CD4-positive, alpha-beta memory T cell (primary cell): ENCODE measurements at regions not wholly inside any gene's neighbourhood (a gene's known extent, or its start where the extent isn't known, plus 50 kb on each side); places are given as distances from the start of the nearest gene placed in this dataset.
"Not testable (repeated sequence)": the region's sequence is repeated elsewhere in the genome, so short reads cannot be mapped to it uniquely, and the experiment has no call there.

Source experiments
- CTCF ChIA-PET: fragments of 350-600 bp; sonication (Branson Sonifier 250); formaldehyde crosslinking; loops from one replicate; lab custom pipeline; 2021; ENCODE audit warnings: inconsistent platforms; ENCODE audit not compliant: partially characterized antibody; lab: Charles Lee
- POLR2A ChIA-PET: fragments of 350-600 bp; sonication (Branson Sonifier 250); formaldehyde crosslinking; loops from one replicate; lab custom pipeline; 2021; ENCODE audit not compliant: partially characterized antibody; lab: Charles Lee
- DNase-seq, 5 donors: peaks; one replicate each; pipeline versions ENCODE4 v3.0.0 to v3.0.0-alpha.2; 2020 to 2022; ENCODE audit warnings: mixed read lengths in 1 of 5
- H3K27ac ChIP-seq: one replicate; pipeline ENCODE4 v1.7.0; 2013; ENCODE audit warnings: low read depth, low read length
- H3K27me3 ChIP-seq: 2 replicates; pipeline ENCODE4 v1.7.0; 2013; ENCODE audit warnings: mild to moderate bottlenecking, low read length, moderate library complexity; ENCODE audit not compliant: insufficient read depth
- H3K36me3 ChIP-seq: 2 replicates; pipeline ENCODE4 v1.7.0; 2013; ENCODE audit warnings: mild to moderate bottlenecking, low read length, moderate library complexity; ENCODE audit not compliant: insufficient read depth
- H3K4me1 ChIP-seq: 2 replicates; pipeline ENCODE4 v1.7.0; 2013; ENCODE audit warnings: mild to moderate bottlenecking, low read length, moderate library complexity; ENCODE audit not compliant: insufficient read depth
- H3K4me3 ChIP-seq, 2 donors: one replicate each; pipeline ENCODE4 v1.7.0; 2013; ENCODE audit warnings: low read length in 2 of 2, mild to moderate bottlenecking in 1 of 2
- H3K9me3 ChIP-seq, 2 donors: one replicate each; pipeline ENCODE4 v1.7.0; 2013; ENCODE audit warnings: low read length in 2 of 2, control low read depth in 1 of 2; ENCODE audit not compliant: control insufficient read depth in 1 of 2
- H3K27ac Mint-ChIP-seq, 7 donors: one replicate each; pipeline ENCODE4 v1.8.0; 2020 to 2021; ENCODE audit warnings: mixed read lengths in 7 of 7, mild to moderate bottlenecking in 6 of 7, inconsistent platforms in 3 of 7, moderate library complexity in 3 of 7
- H3K27me3 Mint-ChIP-seq, 2 donors: one replicate each; pipeline ENCODE4 v1.8.0; 2020 to 2021; ENCODE audit warnings: mixed read lengths in 2 of 2
- H3K36me3 Mint-ChIP-seq, 2 donors: one replicate each; pipeline ENCODE4 v1.8.0; 2020 to 2021; ENCODE audit warnings: mixed read lengths in 2 of 2, inconsistent platforms in 1 of 2, mild to moderate bottlenecking in 1 of 2
- H3K4me1 Mint-ChIP-seq, 4 donors: one replicate each; pipeline ENCODE4 v1.8.0; 2020 to 2021; ENCODE audit warnings: mixed read lengths in 4 of 4, mild to moderate bottlenecking in 1 of 4
- H3K4me3 Mint-ChIP-seq, 8 donors: one replicate each; pipeline ENCODE4 v1.8.0; 2020 to 2021; ENCODE audit warnings: mixed read lengths in 8 of 8, mild to moderate bottlenecking in 7 of 8, moderate library complexity in 6 of 8, inconsistent platforms in 3 of 8
- H3K9me3 Mint-ChIP-seq, 8 donors: one replicate each; pipeline ENCODE4 v1.8.0; 2020 to 2021; ENCODE audit warnings: mixed read lengths in 8 of 8, mild to moderate bottlenecking in 5 of 8, inconsistent platforms in 3 of 8, moderate library complexity in 1 of 8
- intact Hi-C: fragments of 100-400 bp; cut with micrococcal nuclease; formaldehyde crosslinking; loops from one replicate; pipeline ENCODE4 v1.15.1; 2023

DNA sequence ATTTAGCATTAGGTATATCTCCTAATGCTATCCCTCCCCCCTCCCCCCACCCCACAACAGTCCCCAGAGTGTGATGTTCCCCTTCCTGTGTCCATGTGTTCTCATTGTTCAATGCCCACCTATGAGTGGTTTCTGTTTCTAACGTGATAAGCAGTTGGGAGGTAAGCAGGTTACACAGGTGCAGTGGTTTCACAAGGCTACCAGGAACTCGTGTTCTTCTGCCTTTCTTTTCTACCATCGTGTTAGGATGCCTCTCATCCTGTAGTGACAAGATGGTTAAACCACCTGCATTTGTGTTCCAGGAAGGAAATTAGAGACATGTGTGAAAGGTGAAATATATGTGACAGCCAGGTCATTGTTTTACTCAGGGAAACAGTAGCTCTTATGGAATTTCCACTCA, 476.5 kb upstream of the DDX18 start:
- H3K4me1 Mint-ChIP-seq, DNase-seq, H3K4me1 ChIP-seq, H3K36me3 ChIP-seq, H3K27me3 Mint-ChIP-seq, H3K9me3 ChIP-seq, H3K27me3 ChIP-seq, H3K4me3 ChIP-seq, H3K4me3 Mint-ChIP-seq, CTCF ChIA-PET, intact Hi-C loops, H3K36me3 Mint-ChIP-seq, H3K27ac ChIP-seq, H3K27ac Mint-ChIP-seq, POLR2A ChIA-PET: not testable (repeated sequence)
- peaks cover 3 to 14% (median 7%) of the 10 kb centered on the region in 8 donors for H3K9me3 Mint-ChIP-seq

DNA sequence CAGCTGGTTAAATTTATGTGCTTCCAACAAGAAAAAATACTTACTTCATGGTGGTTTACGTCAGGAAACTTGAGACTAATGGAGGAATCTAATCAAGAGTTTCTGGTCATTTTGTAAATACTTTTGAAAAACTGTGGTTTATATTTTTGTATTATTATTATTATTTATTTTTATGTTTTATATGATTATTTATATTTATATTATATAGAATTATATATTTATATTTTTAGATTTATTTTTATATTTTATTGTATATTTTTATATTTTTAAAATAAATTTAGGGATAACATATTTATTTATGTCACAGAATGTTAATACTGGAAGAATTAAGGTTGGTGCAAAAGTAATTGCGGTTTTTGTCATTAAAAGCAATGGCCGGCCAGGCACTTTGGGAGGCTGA, 474.5 kb upstream of the DDX18 start:
- peaks cover 3 to 14% (median 7%) of the 10 kb centered on the region in 8 donors for H3K9me3 Mint-ChIP-seq
- Histone ChIP-seq H3K9me3 (no peaks in the 10 kb centered on the region), H3K4me3 (no peak overlapping the region), H3K27me3 (no peaks in the 10 kb centered on the region), H3K4me1 (no peaks in the 10 kb centered on the region), H3K27ac (no peak overlapping the region), H3K36me3 (no peaks in the 10 kb centered on the region)
- H3K27me3 Mint-ChIP-seq: no peaks in the 10 kb centered on the region
- no peak overlapping the region for H3K27ac Mint-ChIP-seq
- DNase-seq: no peak
- no peaks in the 10 kb centered on the region for H3K36me3 Mint-ChIP-seq
- ChIA-PET CTCF (no interaction called here), POLR2A (no interaction called here)
- H3K4me1 Mint-ChIP-seq: no peaks in the 10 kb centered on the region
- intact Hi-C loops: no loop called here
- no peak overlapping the region for H3K4me3 Mint-ChIP-seq

DNA sequence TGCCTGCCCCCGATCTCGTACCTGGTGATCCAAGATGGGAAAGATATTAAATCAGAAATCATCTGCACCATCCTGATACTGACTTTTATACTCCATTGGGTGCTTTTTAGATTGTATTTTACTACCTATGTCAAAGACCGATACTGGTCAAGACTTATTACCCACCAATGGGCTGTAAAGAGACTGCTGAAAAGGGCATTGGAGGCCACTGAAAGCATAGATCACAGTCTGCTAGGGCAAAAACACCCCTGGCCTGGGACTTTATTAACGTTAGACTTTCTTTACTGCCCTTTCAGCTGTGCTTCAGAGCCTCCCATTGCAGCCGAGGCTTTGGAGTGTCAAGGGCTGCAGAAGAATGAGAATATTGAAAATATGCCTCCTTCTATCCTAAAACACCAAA, 472.8 kb upstream of the DDX18 start:
- no peaks in the 10 kb centered on the region for H3K9me3 ChIP-seq
- Mint-ChIP-seq H3K4me1 (no peaks in the 10 kb centered on the region), H3K4me3 (no peak overlapping the region), H3K27ac (no peak overlapping the region), H3K9me3 (peaks cover 3 to 14% (median 6%) of the 10 kb centered on the region in 8 donors), H3K36me3 (no peaks in the 10 kb centered on the region), H3K27me3 (no peaks in the 10 kb centered on the region)
- ChIA-PET POLR2A (no interaction called here), CTCF (no interaction called here)
- DNase-seq: no peak
- no peak overlapping the region for H3K4me3 ChIP-seq
- intact Hi-C loops: no loop called here
- no peaks in the 10 kb centered on the region for H3K36me3 ChIP-seq
- no peak overlapping the region for H3K27ac ChIP-seq
- H3K4me1 ChIP-seq: no peaks in the 10 kb centered on the region
- no peaks in the 10 kb centered on the region for H3K27me3 ChIP-seq

DNA sequence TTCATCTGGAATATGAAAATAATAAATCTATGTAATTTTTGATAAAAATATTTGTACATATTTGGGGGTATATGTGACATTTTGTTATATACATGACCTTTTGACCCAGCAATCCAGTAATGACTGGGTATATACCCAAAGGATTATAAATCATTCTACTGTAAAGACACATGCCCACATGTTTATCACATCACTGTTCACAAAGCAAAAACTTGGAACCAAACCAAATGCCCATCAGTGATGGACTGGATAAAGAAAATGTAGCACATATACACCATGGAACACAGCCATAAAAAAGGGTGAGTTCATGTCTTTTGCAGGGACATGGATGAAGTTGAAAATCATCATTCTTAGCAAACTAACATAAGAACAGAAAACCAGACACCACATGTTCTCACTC, 472.1 kb upstream of the DDX18 start:
- Histone ChIP-seq H3K27ac (no peak overlapping the region), H3K36me3 (no peaks in the 10 kb centered on the region), H3K4me3 (no peak overlapping the region), H3K27me3 (no peaks in the 10 kb centered on the region), H3K9me3 (no peaks in the 10 kb centered on the region), H3K4me1 (no peaks in the 10 kb centered on the region)
- Mint-ChIP-seq H3K9me3 (peaks cover 0 to 14% (median 4%) of the 10 kb centered on the region in 8 donors), H3K36me3 (no peaks in the 10 kb centered on the region), H3K4me3 (no peak overlapping the region), H3K4me1 (no peaks in the 10 kb centered on the region), H3K27me3 (no peaks in the 10 kb centered on the region), H3K27ac (no peak overlapping the region)
- ChIA-PET POLR2A (no interaction called here), CTCF (no interaction called here)
- intact Hi-C loops: no loop called here
- DNase-seq: no peak

DNA sequence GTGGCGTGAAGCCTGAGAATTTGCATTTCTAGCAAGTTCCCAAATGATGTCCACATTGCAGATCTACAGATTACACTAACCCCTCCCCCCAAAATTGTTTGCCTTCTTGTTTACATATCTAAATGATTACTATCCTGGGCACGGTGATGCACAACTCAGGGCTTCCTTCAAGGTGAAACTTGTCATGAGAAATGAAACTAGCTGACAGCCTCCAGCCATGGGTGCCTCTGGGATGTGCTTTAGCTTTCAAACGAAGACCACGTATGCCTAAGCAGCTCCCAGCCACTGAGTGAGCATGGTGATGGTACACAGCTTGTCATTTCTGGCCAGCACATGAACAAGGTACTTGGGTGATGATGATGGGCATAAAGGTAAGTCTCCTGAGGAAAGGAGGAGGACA, 464.8 kb upstream of the DDX18 start:
- peaks cover 2 to 13% (median 10%) of the 10 kb centered on the region in 8 donors for H3K9me3 Mint-ChIP-seq
- H3K27ac Mint-ChIP-seq: no peak overlapping the region
- H3K4me3 Mint-ChIP-seq: no peak overlapping the region
- Histone ChIP-seq H3K4me1 (no peaks in the 10 kb centered on the region), H3K36me3 (no peaks in the 10 kb centered on the region), H3K9me3 (no peaks in the 10 kb centered on the region), H3K27me3 (no peaks in the 10 kb centered on the region), H3K4me3 (no peak overlapping the region), H3K27ac (no peak overlapping the region)
- no peak for DNase-seq
- H3K36me3 Mint-ChIP-seq: no peaks in the 10 kb centered on the region
- intact Hi-C loops: no loop called here
- ChIA-PET CTCF (no interaction called here), POLR2A (no interaction called here)
- H3K4me1 Mint-ChIP-seq: no peaks in the 10 kb centered on the region
- no peaks in the 10 kb centered on the region for H3K27me3 Mint-ChIP-seq

DNA sequence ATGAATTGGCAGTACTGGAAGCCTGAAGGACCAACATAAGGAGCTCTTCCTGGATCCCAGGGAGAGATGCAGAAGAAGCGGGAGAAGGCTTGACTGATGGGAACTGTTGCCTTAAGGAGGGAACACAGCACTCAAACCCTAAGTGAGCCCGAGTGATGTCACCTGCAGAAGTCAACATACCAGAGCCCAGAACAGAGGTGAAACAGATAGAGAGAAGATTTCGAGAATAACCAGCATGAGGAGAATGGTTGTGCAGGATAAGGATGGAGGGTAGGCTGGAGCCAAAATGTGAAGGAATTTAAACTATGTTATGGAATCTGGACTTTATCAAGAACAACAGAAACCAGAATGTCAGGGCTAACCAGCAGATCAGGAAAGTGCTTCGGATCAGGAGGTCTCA, 463.1 kb upstream of the DDX18 start:
- Mint-ChIP-seq H3K36me3 (no peaks in the 10 kb centered on the region), H3K27me3 (no peaks in the 10 kb centered on the region), H3K4me3 (no peak overlapping the region), H3K27ac (no peak overlapping the region), H3K9me3 (peaks cover 2 to 16% (median 10%) of the 10 kb centered on the region in 8 donors), H3K4me1 (no peaks in the 10 kb centered on the region)
- Histone ChIP-seq H3K36me3 (no peaks in the 10 kb centered on the region), H3K9me3 (no peaks in the 10 kb centered on the region), H3K4me1 (no peaks in the 10 kb centered on the region), H3K27me3 (no peaks in the 10 kb centered on the region), H3K4me3 (no peak overlapping the region), H3K27ac (no peak overlapping the region)
- CTCF ChIA-PET: no interaction called here
- no peak for DNase-seq
- intact Hi-C loops: no loop called here
- POLR2A ChIA-PET: no interaction called here

- no peaks in the 10 kb centered on the region for H3K27me3 ChIP-seq
- Mint-ChIP-seq H3K4me1 (no peaks in the 10 kb centered on the region), H3K36me3 (no peaks in the 10 kb centered on the region), H3K27me3 (no peaks in the 10 kb centered on the region), H3K9me3 (peaks cover 0 to 24% (median 6%) of the 10 kb centered on the region in 8 donors), H3K27ac (no peak overlapping the region), H3K4me3 (no peak overlapping the region)
- H3K4me1 ChIP-seq: no peaks in the 10 kb centered on the region
- CTCF ChIA-PET: no interaction called here
- H3K36me3 ChIP-seq: no peaks in the 10 kb centered on the region
- no peak overlapping the region for H3K27ac ChIP-seq
- intact Hi-C loops: no loop called here
- POLR2A ChIA-PET: no interaction called here
- no peak for DNase-seq
- H3K9me3 ChIP-seq: no peaks in the 10 kb centered on the region
- H3K4me3 ChIP-seq: no peak overlapping the region
These were observed 455.1 kb upstream of the DDX18 start for GRCh38 chr2:117359266-117359914.

DNA sequence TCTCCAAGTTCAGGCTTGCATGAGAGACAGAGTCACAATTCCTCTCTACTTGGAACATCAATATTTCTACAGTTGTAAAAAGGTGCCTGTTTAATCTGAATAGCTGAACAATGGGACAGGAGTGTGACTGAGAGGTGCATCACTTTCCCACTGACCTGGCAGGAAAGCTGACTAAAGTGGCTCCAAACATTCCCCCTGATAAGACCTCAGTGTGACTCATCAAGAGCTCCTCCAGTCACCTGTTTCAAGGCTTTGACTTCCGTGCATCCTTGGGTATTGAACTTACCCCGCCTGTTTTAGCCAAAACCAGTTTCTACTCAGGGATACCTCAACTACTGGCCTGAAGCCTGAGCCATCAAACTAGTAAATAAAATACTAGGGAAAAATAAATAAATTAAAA, 453.9 kb upstream of the DDX18 start:
- no peaks in the 10 kb centered on the region for H3K36me3 Mint-ChIP-seq
- no peak overlapping the region for H3K27ac Mint-ChIP-seq
- Histone ChIP-seq H3K9me3 (no peaks in the 10 kb centered on the region), H3K27me3 (no peaks in the 10 kb centered on the region), H3K36me3 (no peaks in the 10 kb centered on the region), H3K4me3 (no peak overlapping the region), H3K4me1 (no peaks in the 10 kb centered on the region), H3K27ac (no peak overlapping the region)
- no peak overlapping the region for H3K4me3 Mint-ChIP-seq
- no peaks in the 10 kb centered on the region for H3K4me1 Mint-ChIP-seq
- DNase-seq: no peak
- CTCF ChIA-PET: no interaction called here
- no peaks in the 10 kb centered on the region for H3K27me3 Mint-ChIP-seq
- intact Hi-C loops: no loop called here
- POLR2A ChIA-PET: no interaction called here
- peaks cover 1 to 24% (median 9%) of the 10 kb centered on the region in 8 donors for H3K9me3 Mint-ChIP-seq
